ENCODE measurements at regions not wholly inside any gene's neighbourhood (a gene's known extent, or its start where the extent isn't known, plus 50 kb on each side); places are given as distances from the start of the nearest gene placed in this dataset.

GRCh38 chr3:106251160-106251892 is 382.5 kb upstream of the CBLB start:
- peaks cover 6% of the 10 kb centered on the region for H3K9me3 ChIP-seq (replicated peaks; ENCODE audit: low read length)

GRCh38 chr3:106255870-106256248 is 387.0 kb upstream of the CBLB start:
- no peak overlapping the region for H3K4me2 ChIP-seq (ENCODE audit: low read length)
- no peaks in the 10 kb centered on the region for H3K36me3 ChIP-seq (ENCODE audit: insufficient read depth, low read length)
- no peaks in the 10 kb centered on the region for H3K27me3 ChIP-seq (ENCODE audit: control insufficient read depth, insufficient read depth, low read length)
- H3K4me3 ChIP-seq (ENCODE audit: low read length), result no peak overlapping the region
- peaks cover 6% of the 10 kb centered on the region for H3K9me3 ChIP-seq (replicated peaks; ENCODE audit: low read length)
- no peak overlapping the region for H3K9ac ChIP-seq (ENCODE audit: low read depth, low read length)
- no peaks in the 10 kb centered on the region for H3K4me1 ChIP-seq (ENCODE audit: control insufficient read depth, insufficient read depth, low read length)

More at GRCh38 chr3:106251160-106251892, 382.5 kb upstream of the CBLB start:
- no peaks in the 10 kb centered on the region for H3K36me3 ChIP-seq (ENCODE audit: insufficient read depth, low read length)
- peaks cover 4% of the 10 kb centered on the region for H3K4me1 ChIP-seq (ENCODE audit: control insufficient read depth, insufficient read depth, low read length)
- no peak overlapping the region for H3K4me3 ChIP-seq (ENCODE audit: low read length)
- no peak overlapping the region for H3K9ac ChIP-seq (ENCODE audit: low read depth, low read length)
- no peak overlapping the region for H3K4me2 ChIP-seq (ENCODE audit: low read length)
- no peaks in the 10 kb centered on the region for H3K27me3 ChIP-seq (ENCODE audit: control insufficient read depth, insufficient read depth, low read length)

GRCh38 chr3:106256249-106256957 is 387.6 kb upstream of the CBLB start:
- no peaks in the 10 kb centered on the region for H3K36me3 ChIP-seq (ENCODE audit: insufficient read depth, low read length)
- H3K4me1 ChIP-seq (ENCODE audit: control insufficient read depth, insufficient read depth, low read length), result no peaks in the 10 kb centered on the region
- H3K4me2 ChIP-seq (ENCODE audit: low read length), result no peak overlapping the region
- H3K9me3 ChIP-seq (replicated peaks; ENCODE audit: low read length), result peaks cover under 1% of the 10 kb centered on the region
- H3K27me3 ChIP-seq (ENCODE audit: control insufficient read depth, insufficient read depth, low read length), result no peaks in the 10 kb centered on the region
- H3K9ac ChIP-seq (ENCODE audit: low read depth, low read length), result no peak overlapping the region
- H3K4me3 ChIP-seq (ENCODE audit: low read length), result no peak overlapping the region

- no peaks in the 10 kb centered on the region for H3K9me3 ChIP-seq (replicated peaks; ENCODE audit: low read length)
- H3K27me3 ChIP-seq (ENCODE audit: control insufficient read depth, insufficient read depth, low read length), result no peaks in the 10 kb centered on the region
- H3K9ac ChIP-seq (ENCODE audit: low read depth, low read length), result no peak overlapping the region
- no peak overlapping the region for H3K4me2 ChIP-seq (ENCODE audit: low read length)
- no peaks in the 10 kb centered on the region for H3K36me3 ChIP-seq (ENCODE audit: insufficient read depth, low read length)
- no peak overlapping the region for H3K4me3 ChIP-seq (ENCODE audit: low read length)
- H3K4me1 ChIP-seq (ENCODE audit: control insufficient read depth, insufficient read depth, low read length), result no peaks in the 10 kb centered on the region
Measured at GRCh38 chr3:106257172-106257571, 388.4 kb upstream of the CBLB start.

- Histone ChIP-seq H3K4me1 (ENCODE audit: control insufficient read depth, insufficient read depth, low read length) (no peaks in the 10 kb centered on the region), H3K9ac (ENCODE audit: low read depth, low read length) (no peak overlapping the region), H3K27me3 (ENCODE audit: control insufficient read depth, insufficient read depth, low read length) (no peaks in the 10 kb centered on the region), H3K4me2 (ENCODE audit: low read length) (no peak overlapping the region), H3K36me3 (ENCODE audit: insufficient read depth, low read length) (no peaks in the 10 kb centered on the region), H3K9me3 (replicated peaks; ENCODE audit: low read length) (no peaks in the 10 kb centered on the region), H3K4me3 (ENCODE audit: low read length) (no peak overlapping the region)
Measured at GRCh38 chr3:106261396-106261795, 392.6 kb upstream of the CBLB start.

- Histone ChIP-seq H3K4me3 (ENCODE audit: low read length) (no peak overlapping the region), H3K36me3 (ENCODE audit: insufficient read depth, low read length) (no peaks in the 10 kb centered on the region), H3K9ac (ENCODE audit: low read depth, low read length) (no peak overlapping the region), H3K4me1 (ENCODE audit: control insufficient read depth, insufficient read depth, low read length) (no peaks in the 10 kb centered on the region), H3K27me3 (ENCODE audit: control insufficient read depth, insufficient read depth, low read length) (no peaks in the 10 kb centered on the region), H3K9me3 (replicated peaks; ENCODE audit: low read length) (no peaks in the 10 kb centered on the region), H3K4me2 (ENCODE audit: low read length) (no peak overlapping the region)
Measured at GRCh38 chr3:106261915-106262683, 393.3 kb upstream of the CBLB start.

GRCh38 chr3:106263011-106263410 is 394.2 kb upstream of the CBLB start:
- Histone ChIP-seq H3K9me3 (replicated peaks; ENCODE audit: low read length) (no peaks in the 10 kb centered on the region), H3K9ac (ENCODE audit: low read depth, low read length) (no peak overlapping the region), H3K4me3 (ENCODE audit: low read length) (no peak overlapping the region), H3K4me1 (ENCODE audit: control insufficient read depth, insufficient read depth, low read length) (no peaks in the 10 kb centered on the region), H3K4me2 (ENCODE audit: low read length) (no peak overlapping the region), H3K36me3 (ENCODE audit: insufficient read depth, low read length) (no peaks in the 10 kb centered on the region), H3K27me3 (ENCODE audit: control insufficient read depth, insufficient read depth, low read length) (no peaks in the 10 kb centered on the region)

GRCh38 chr3:106263546-106263945 is 394.7 kb upstream of the CBLB start:
- no peaks in the 10 kb centered on the region for H3K27me3 ChIP-seq (ENCODE audit: control insufficient read depth, insufficient read depth, low read length)
- H3K9me3 ChIP-seq (replicated peaks; ENCODE audit: low read length), result no peaks in the 10 kb centered on the region
- H3K4me2 ChIP-seq (ENCODE audit: low read length), result no peak overlapping the region
- no peaks in the 10 kb centered on the region for H3K36me3 ChIP-seq (ENCODE audit: insufficient read depth, low read length)
- no peak overlapping the region for H3K9ac ChIP-seq (ENCODE audit: low read depth, low read length)
- no peaks in the 10 kb centered on the region for H3K4me1 ChIP-seq (ENCODE audit: control insufficient read depth, insufficient read depth, low read length)
- no peak overlapping the region for H3K4me3 ChIP-seq (ENCODE audit: low read length)

- no peak overlapping the region for H3K4me3 ChIP-seq (ENCODE audit: low read length)
- no peaks in the 10 kb centered on the region for H3K4me1 ChIP-seq (ENCODE audit: control insufficient read depth, insufficient read depth, low read length)
- H3K9ac ChIP-seq (ENCODE audit: low read depth, low read length), result no peak overlapping the region
Measured at GRCh38 chr3:106265704-106266103, 396.9 kb upstream of the CBLB start.

GRCh38 chr3:106268696-106269095 is 399.9 kb upstream of the CBLB start:
- Histone ChIP-seq H3K4me2 (ENCODE audit: low read length) (no peak overlapping the region), H3K4me3 (ENCODE audit: low read length) (no peak overlapping the region), H3K9ac (ENCODE audit: low read depth, low read length) (no peak overlapping the region), H3K4me1 (ENCODE audit: control insufficient read depth, insufficient read depth, low read length) (no peaks in the 10 kb centered on the region), H3K9me3 (replicated peaks; ENCODE audit: low read length) (no peaks in the 10 kb centered on the region), H3K27me3 (ENCODE audit: control insufficient read depth, insufficient read depth, low read length) (no peaks in the 10 kb centered on the region), H3K36me3 (ENCODE audit: insufficient read depth, low read length) (no peaks in the 10 kb centered on the region)

More at GRCh38 chr3:106265704-106266103, 396.9 kb upstream of the CBLB start:
- Histone ChIP-seq H3K4me2 (ENCODE audit: low read length) (no peak overlapping the region), H3K9me3 (replicated peaks; ENCODE audit: low read length) (no peaks in the 10 kb centered on the region), H3K27me3 (ENCODE audit: control insufficient read depth, insufficient read depth, low read length) (no peaks in the 10 kb centered on the region), H3K36me3 (ENCODE audit: insufficient read depth, low read length) (no peaks in the 10 kb centered on the region)

GRCh38 chr3:106272302-106272701 is 403.5 kb upstream of the CBLB start:
- no peaks in the 10 kb centered on the region for H3K4me1 ChIP-seq (ENCODE audit: control insufficient read depth, insufficient read depth, low read length)
- no peaks in the 10 kb centered on the region for H3K36me3 ChIP-seq (ENCODE audit: insufficient read depth, low read length)
- H3K27me3 ChIP-seq (ENCODE audit: control insufficient read depth, insufficient read depth, low read length), result no peaks in the 10 kb centered on the region
- H3K9ac ChIP-seq (ENCODE audit: low read depth, low read length), result no peak overlapping the region
- H3K4me2 ChIP-seq (ENCODE audit: low read length), result no peak overlapping the region
- H3K4me3 ChIP-seq (ENCODE audit: low read length), result no peak overlapping the region
- no peaks in the 10 kb centered on the region for H3K9me3 ChIP-seq (replicated peaks; ENCODE audit: low read length)

Measured in skeletal muscle satellite cell (primary cell).